Fibroblast of the aortic adventitia (primary cell): ENCODE measurements at regions not wholly inside any gene's neighbourhood (a gene's known extent, or its start where the extent isn't known, plus 50 kb on each side); places are given as distances from the start of the nearest gene placed in this dataset.
A peak's percentile ranks its signal among the peaks of the same experiment; 100 is the strongest.

Experiments used
- DNase-seq: peaks from one replicate; pipeline ENCODE4 v3.0.0-alpha.2; 2010; ENCODE audit warnings: low read depth
- H3K4me3 ChIP-seq: 2 replicates; pipeline ENCODE4 v1.5.1; 2011; ENCODE audit warnings: low read depth, mild to moderate bottlenecking, control low read depth, low read length, moderate library complexity
- CTCF ChIP-seq: IDR thresholded peaks from 2 replicates; pipeline ENCODE4 v1.5.1; 2011; ENCODE audit warnings: mild to moderate bottlenecking, low read length, control low read depth, inconsistent platforms; ENCODE audit not compliant: insufficient read depth

DNA sequence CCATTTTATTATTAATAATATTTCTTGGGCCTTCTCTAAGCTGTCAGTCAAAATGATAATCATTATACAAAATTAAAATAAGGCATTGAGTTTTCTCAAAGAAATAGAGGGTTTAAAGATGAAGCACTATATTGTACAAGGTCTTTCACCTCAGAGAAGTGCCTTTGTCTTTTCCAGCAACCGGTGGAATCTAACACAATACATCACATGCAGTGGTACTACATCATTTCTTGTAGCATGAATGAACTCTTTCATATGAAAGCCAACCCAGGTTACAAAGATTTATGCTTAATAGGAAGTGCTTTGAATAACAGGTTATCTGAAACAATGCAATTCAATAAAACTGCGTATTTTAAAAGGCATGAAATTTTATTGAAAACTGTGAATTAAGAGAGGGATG, 1620.8 kb downstream of the PCDH9 start:
- H3K4me3 ChIP-seq: no peak overlapping the region
- no peak for TF ChIP-seq CTCF
- no peak for DNase-seq

- H3K4me3 ChIP-seq: no peak overlapping the region
- TF ChIP-seq CTCF: no peak
- DNase-seq: peak; percentile 19
Observed at GRCh38 chr13:65606622-65607021, 1623.5 kb downstream of the PCDH9 start.

- peak; percentile 5 for DNase-seq
- no peak for TF ChIP-seq CTCF
- no peak overlapping the region for H3K4me3 ChIP-seq
Observed at GRCh38 chr13:65605396-65605795, 1624.7 kb downstream of the PCDH9 start.

DNA sequence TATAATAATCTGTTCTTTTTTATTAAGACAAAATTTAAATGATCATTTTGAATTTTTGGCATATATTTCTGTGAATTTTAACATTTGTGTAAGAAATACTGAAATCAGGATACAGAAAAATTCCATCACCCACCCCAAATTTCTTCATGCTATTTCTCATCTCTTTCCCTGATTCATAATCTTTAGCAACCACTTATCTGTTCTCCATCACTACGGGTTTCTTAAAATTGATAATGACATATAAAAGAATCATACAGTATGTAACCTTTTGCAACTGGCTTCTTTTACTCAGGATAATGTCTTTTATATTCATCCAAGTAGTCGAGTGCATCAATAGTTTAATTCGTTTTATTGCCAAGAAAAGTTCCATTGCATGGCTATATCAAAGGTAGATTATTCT, 1627.0 kb downstream of the PCDH9 start:
- DNase-seq: no peak
- TF ChIP-seq CTCF: no peak
- no peak overlapping the region for H3K4me3 ChIP-seq

DNA sequence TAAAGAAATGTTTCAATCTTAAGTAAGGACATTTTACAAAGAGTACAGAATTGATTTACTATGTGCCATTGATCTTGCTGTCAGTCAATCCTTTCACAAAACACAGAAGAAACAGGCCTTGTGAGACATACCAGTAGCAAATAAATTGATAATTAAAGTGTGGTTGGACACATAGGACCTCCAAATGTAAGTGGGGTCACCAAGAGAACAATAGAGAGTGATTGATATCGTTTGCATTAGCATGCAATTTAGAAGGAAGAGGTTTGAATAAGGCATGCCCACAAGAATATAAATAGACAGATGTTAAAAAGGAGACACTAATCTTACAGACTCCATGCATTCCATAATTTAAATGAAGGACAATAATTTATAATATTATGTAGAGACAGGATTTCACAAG, 1628.3 kb downstream of the PCDH9 start:
- no peak for DNase-seq
- TF ChIP-seq CTCF: no peak

DNA sequence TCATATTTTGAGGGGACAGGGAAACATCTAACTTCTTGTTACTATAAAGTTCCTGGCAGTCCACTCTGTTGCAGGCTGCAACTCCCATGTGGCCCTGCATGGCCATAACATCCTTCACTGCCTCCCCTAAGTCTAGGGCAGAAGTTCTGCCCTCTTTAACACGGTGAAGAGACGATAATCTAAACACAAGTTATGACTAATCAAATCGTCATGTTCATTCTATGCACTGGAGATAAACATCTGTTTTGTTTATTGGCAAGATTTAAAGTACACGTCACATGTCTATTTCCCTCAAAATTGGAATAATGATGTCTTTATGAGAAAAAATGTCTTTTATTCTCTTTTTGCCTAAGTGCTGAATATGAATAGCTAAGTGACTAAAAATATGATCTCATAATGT, 1629.4 kb downstream of the PCDH9 start:
- DNase-seq: peak; percentile 13
- H3K4me3 ChIP-seq: no peak overlapping the region
- TF ChIP-seq CTCF: no peak

More for the DNA sequence above, 1628.3 kb downstream of the PCDH9 start:
- no peak overlapping the region for H3K4me3 ChIP-seq

DNA sequence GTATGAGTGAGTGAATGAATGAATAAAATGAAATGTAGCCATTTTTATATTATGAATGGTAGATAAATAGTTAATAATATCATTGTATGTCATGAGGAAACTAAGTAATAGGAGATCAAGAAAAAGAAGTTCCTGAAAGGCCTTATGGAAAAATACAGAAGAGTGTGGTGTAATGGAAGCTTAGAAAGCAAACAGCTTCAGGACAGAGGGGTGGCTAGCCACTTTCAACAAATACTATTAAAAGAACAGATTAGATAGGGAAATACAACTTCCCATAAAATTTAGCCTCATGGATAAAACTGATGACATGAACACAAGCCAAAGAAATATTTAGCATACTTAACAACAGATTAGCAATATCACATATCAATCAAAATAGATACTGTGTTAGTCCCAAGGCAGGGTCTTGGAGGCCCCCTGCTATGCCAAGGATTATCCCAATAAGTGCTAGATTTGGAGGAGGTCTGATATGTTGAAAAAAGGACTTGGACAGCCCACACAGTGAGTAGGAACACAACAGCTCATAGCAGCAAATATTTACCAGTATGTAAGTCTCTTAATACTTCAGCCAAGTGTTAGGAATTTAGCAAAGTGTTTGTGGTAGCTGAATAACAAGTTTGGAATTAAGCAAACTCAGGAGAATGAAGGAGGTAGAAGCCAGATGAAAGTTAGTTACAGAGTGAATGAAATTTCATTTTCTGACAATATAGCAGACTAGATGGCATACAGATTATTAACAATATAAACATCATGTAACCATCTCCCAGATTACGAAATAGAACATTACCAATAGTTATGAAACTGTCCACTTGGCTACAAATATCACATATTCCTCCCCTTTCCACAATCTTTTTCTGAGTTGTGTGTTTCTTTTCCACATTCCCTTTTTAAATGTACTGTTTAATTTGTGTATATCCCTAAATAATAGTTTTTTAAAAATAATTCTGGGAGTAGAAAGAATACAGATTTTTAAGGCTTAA, 1632.0 kb downstream of the PCDH9 start:
- DNase-seq: peak; percentile 75
- no peak overlapping the region for H3K4me3 ChIP-seq
- TF ChIP-seq CTCF: no peak
